ENCODE measurements at regions not wholly inside any gene's neighbourhood (a gene's known extent, or its start where the extent isn't known, plus 50 kb on each side); places are given as distances from the start of the nearest gene placed in this dataset.

- in situ Hi-C loops (cut with HindIII; ENCODE audit: low pct_unique_long_range_greater_than_20kb, low sequenced_read_pairs), result no loop called here
These were observed 54.3 kb downstream of the FAM241B start for GRCh38 chr10:69684020-69684980.

GRCh38 chr10:69684981-69685353 lies 54.9 kb downstream of the FAM241B start:
- in situ Hi-C loops (cut with HindIII; ENCODE audit: low pct_unique_long_range_greater_than_20kb, low sequenced_read_pairs), result no loop called here
- no peak for DNase-seq (ENCODE audit: low read depth)

More at GRCh38 chr10:69684020-69684980, 54.3 kb downstream of the FAM241B start:
- DNase-seq (ENCODE audit: low read depth), result no peak

- DNase-seq (ENCODE audit: low read depth), result no peak
- in situ Hi-C loops (cut with HindIII; ENCODE audit: low pct_unique_long_range_greater_than_20kb, low sequenced_read_pairs), result no loop called here
These were observed 55.4 kb downstream of the FAM241B start for GRCh38 chr10:69685426-69685801.

GRCh38 chr10:69685802-69686585 lies 55.9 kb downstream of the FAM241B start:
- in situ Hi-C loops (cut with HindIII; ENCODE audit: low pct_unique_long_range_greater_than_20kb, low sequenced_read_pairs), result no loop called here
- no peak for DNase-seq (ENCODE audit: low read depth)

GRCh38 chr10:69686866-69687265 lies 56.8 kb downstream of the FAM241B start:
- DNase-seq (ENCODE audit: low read depth), result no peak

GRCh38 chr10:69687426-69687825 lies 57.4 kb downstream of the FAM241B start:
- DNase-seq (ENCODE audit: low read depth), result no peak
- in situ Hi-C loops (cut with HindIII; ENCODE audit: low pct_unique_long_range_greater_than_20kb, low sequenced_read_pairs), result no loop called here

More at GRCh38 chr10:69686866-69687265, 56.8 kb downstream of the FAM241B start:
- in situ Hi-C loops (cut with HindIII; ENCODE audit: low pct_unique_long_range_greater_than_20kb, low sequenced_read_pairs), result no loop called here

GRCh38 chr10:69692267-69692666 lies 62.2 kb downstream of the FAM241B start:
- in situ Hi-C loops (cut with HindIII; ENCODE audit: low pct_unique_long_range_greater_than_20kb, low sequenced_read_pairs), result no loop called here
- no peak for DNase-seq (ENCODE audit: low read depth)

GRCh38 chr10:69692891-69693290 lies 62.8 kb downstream of the FAM241B start:
- no peak for DNase-seq (ENCODE audit: low read depth)
- in situ Hi-C loops (cut with HindIII; ENCODE audit: low pct_unique_long_range_greater_than_20kb, low sequenced_read_pairs), result no loop called here

GRCh38 chr10:69693886-69694285 lies 63.8 kb downstream of the FAM241B start:
- DNase-seq (ENCODE audit: low read depth), result no peak
- in situ Hi-C loops (cut with HindIII; ENCODE audit: low pct_unique_long_range_greater_than_20kb, low sequenced_read_pairs), result no loop called here

- in situ Hi-C loops (cut with HindIII; ENCODE audit: low pct_unique_long_range_greater_than_20kb, low sequenced_read_pairs), result no loop called here
- DNase-seq (ENCODE audit: low read depth), result peak; percentile 57
These were observed 66.2 kb downstream of the FAM241B start for GRCh38 chr10:69696073-69696731.

GRCh38 chr10:69697006-69697405 lies 67.0 kb downstream of the FAM241B start:
- DNase-seq (ENCODE audit: low read depth), result no peak
- in situ Hi-C loops (cut with HindIII; ENCODE audit: low pct_unique_long_range_greater_than_20kb, low sequenced_read_pairs), result no loop called here

- no peak for DNase-seq (ENCODE audit: low read depth)
- in situ Hi-C loops (cut with HindIII; ENCODE audit: low pct_unique_long_range_greater_than_20kb, low sequenced_read_pairs), result no loop called here
These were observed 73.2 kb downstream of the FAM241B start for GRCh38 chr10:69703256-69703655.

- no peak for DNase-seq (ENCODE audit: low read depth)
- in situ Hi-C loops (cut with HindIII; ENCODE audit: low pct_unique_long_range_greater_than_20kb, low sequenced_read_pairs), result no loop called here
These were observed 74.0 kb downstream of the FAM241B start for GRCh38 chr10:69703766-69704630.

GRCh38 chr10:69709366-69709941 lies 79.4 kb downstream of the FAM241B start:
- DNase-seq (ENCODE audit: low read depth), result no peak
- in situ Hi-C loops (cut with HindIII; ENCODE audit: low pct_unique_long_range_greater_than_20kb, low sequenced_read_pairs), result no loop called here

GRCh38 chr10:69710008-69710888 lies 80.2 kb downstream of the FAM241B start:
- in situ Hi-C loops (cut with HindIII; ENCODE audit: low pct_unique_long_range_greater_than_20kb, low sequenced_read_pairs), result no loop called here
- DNase-seq (ENCODE audit: low read depth), result no peak

- in situ Hi-C loops (cut with HindIII; ENCODE audit: low pct_unique_long_range_greater_than_20kb, low sequenced_read_pairs), result no loop called here
These were observed 82.3 kb downstream of the FAM241B start for GRCh38 chr10:69712342-69712741.

GRCh38 chr10:69714572-69714971 lies 84.5 kb downstream of the FAM241B start:
- in situ Hi-C loops (cut with HindIII; ENCODE audit: low pct_unique_long_range_greater_than_20kb, low sequenced_read_pairs), result no loop called here
- no peak for DNase-seq (ENCODE audit: low read depth)

More at GRCh38 chr10:69712342-69712741, 82.3 kb downstream of the FAM241B start:
- DNase-seq (ENCODE audit: low read depth), result no peak
